GM11168 (cell line): ENCODE measurements at regions not wholly inside any gene's neighbourhood (a gene's known extent, or its start where the extent isn't known, plus 50 kb on each side); places are given as distances from the start of the nearest gene placed in this dataset.
"Not testable (repeated sequence)": the region's sequence is repeated elsewhere in the genome, so short reads cannot be mapped to it uniquely, and the experiment has no call there.

Source experiments
- in situ Hi-C: fragments of 300-500 bp; cut with MboI; formaldehyde crosslinking; loops from one replicate; pipeline ENCODE4 v1.12.0; 2022; ENCODE audit warnings: low sequenced_read_pairs; ENCODE audit not compliant: unreplicated experiment

DNA sequence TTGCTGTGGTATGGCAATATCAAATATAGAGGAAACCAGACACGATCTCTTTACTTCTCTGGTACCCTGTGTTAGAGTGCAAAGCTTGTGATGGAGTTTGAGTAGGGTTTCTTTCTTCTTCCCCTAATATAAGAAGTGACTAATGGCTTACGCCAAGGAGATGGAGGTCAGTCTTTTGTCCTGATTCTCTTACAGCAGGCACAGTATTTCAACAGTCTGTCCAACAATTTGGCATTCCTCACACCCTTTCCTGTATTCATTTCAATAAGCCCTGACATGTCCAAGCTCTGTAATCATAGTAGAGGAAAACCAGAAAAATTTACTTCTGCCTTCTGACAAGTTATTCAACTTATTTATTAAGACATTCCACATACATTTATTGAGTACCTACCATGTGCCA, 546.2 kb downstream of the TMEM135 start:
- in situ Hi-C loops = no loop called here

DNA sequence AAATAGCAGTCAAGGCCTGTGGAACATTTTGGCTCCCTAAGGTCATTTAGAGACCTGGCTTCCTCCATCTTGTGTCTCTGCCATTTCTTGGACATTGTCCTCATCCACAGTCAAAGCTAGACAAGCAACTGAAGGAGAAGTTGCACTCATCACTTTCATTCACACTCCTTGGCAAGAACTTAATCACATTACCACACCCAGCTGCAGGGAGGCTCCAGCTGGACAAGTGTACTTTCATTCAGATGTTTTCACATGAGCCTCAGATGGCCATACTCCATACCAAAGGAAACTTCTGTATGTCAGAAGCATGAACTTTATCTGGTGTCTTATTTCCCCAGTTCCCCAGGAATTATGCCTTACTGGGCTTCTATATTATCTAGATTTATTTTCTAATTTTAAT, 537.4 kb downstream of the TMEM135 start:
- in situ Hi-C loops = no loop called here

DNA sequence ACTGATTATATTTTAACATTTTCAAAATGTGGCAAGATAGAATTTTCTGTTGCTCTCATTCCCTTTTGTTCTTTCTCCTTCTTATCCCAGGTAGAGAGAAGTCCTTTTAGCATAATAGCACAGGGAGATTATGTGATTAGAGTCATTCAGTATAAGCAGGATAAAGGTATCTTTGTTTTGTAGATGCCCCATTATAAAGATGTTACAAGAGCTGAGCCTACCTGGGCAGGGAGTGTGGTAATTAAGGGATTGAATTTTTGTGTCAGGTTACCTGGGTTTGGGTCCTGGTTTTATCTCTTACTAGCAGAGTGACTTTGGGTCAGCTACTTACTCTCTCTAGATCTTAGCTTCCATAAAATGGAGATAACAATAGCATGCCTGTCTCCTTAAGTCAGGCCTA, 536.5 kb downstream of the TMEM135 start:
- in situ Hi-C loops = no loop called here

DNA sequence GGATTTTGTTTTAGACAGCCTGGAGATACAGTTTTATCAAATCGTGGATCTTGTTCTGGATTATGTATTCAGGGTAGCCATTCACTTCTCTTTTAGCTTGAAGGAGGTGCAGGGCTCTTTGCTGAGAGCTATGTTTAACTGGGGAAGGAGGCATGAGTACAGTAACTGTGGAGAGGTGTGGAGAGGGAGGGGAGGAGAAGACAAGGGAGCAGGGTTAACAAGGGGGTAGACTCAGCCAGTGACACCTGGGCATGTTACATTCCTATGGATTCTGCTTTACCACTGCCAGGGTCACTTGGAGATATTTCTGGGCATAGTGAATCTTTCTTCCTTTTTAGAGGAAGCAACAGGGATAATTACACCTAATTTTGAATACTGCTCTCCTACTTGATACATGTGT, 536.0 kb downstream of the TMEM135 start:
- in situ Hi-C loops = no loop called here

DNA sequence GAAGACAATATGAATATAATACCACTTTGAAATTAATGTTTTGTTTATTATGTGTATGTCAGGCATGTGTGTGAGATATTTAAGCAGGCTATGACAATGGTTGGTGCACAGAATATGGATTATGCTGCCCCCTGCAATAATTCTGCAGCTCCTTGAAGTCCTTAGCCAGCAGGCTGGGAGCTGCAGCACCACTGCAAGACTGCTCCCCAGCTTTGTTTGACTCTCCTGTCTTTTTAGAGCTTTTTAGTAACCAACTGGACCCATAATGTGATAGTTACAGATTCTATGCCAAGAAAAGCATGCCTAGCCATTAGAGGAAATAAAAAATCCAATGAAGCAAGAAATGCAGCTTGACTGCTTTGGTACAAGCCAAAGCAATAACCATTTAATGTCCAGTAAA, 535.1 kb downstream of the TMEM135 start:
- in situ Hi-C loops = no loop called here

DNA sequence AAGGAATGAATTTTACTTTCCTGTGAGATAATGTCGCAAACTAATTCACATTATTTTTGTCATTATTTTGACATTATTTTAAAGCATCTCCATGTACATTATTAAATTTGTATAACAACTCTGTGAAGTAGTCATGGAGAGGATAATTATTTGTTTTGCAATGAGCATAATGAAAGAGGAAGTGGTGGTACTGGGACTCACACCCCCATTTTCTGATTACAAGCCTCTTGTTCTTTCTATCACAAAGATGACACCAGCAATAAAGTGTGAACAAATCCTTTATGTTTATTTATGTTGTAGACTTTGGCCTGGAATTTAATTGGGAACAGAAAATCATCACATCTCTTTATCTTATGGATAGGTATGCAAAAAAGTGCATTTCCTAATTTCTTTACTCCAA, 522.6 kb downstream of the TMEM135 start:
- in situ Hi-C loops = no loop called here

DNA sequence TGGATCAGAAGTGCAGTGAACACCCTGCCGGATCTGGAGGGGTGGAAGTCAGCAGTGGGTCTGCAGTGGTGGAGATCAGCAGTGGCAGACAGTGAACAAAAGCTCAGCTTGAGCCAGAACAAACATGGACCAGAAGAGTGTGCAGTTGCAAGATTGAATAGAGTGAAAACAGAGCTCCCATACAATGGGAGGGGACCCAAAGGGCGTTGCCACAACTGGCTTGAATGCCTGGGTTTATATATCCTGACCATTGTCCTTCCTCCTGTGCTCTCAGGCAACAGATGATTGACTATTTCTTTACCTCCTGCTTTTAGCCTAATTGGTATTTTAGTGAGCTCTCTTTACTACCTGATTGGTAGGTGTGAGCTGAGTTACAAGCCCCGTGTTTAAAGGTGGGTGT, 522.1 kb downstream of the TMEM135 start:
- in situ Hi-C loops = not testable (repeated sequence)

DNA sequence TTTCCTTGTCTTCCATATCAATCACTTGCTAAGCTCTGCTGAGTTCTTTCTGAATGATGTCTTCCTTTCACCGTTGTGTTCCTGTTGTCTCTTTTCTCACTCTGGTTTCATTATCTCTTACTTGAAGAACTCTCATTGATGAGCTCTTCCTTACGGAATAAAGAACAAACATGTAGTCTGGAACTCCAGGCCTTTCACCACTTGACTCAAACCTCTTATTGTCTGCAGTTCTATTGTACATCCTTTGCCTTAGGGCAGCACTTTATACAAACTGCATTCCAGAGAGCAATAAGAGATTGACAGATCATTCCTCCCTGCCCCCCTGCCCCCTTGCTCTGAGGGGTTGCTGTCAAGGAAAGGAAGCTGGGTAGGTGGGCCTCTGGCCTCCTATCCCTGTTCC, 517.4 kb downstream of the TMEM135 start:
- in situ Hi-C loops = no loop called here

DNA sequence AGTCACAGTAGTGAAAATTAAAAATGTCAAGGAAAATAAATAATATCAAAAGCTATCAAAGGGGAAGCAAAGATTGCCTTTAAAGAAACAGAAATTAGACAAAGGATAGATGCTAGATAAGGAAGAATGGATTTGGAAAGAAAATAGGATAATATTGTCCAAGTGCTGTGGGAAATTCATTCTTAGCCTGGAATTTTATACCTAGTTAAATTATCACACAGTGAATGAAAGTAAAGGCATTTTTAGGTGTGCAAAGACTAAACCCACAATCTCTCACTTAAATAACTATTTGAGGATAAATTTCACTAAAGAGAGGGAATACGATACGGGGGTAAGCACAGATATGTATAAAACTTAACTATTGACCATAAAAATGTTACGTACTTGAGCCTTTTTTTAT, 511.1 kb downstream of the TMEM135 start:
- in situ Hi-C loops = no loop called here

DNA sequence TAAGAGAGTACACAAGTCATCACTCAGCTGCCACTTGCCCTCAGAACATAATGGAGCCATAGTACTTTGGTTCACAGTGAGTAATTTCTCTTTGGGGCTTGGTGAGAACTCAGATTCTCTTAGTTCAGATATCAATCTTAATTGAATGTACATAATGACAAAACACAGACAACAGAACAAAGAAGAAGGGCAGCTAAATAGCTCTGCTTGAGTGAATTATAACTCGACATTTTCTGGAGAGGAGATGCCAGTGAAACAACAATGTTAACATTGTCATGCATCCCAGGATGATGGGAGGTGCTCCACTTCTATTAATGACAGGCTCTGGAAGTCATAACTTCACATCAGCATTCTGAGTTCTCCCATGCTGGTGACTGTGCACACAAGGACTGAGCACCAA, 508.1 kb downstream of the TMEM135 start:
- in situ Hi-C loops = no loop called here

DNA sequence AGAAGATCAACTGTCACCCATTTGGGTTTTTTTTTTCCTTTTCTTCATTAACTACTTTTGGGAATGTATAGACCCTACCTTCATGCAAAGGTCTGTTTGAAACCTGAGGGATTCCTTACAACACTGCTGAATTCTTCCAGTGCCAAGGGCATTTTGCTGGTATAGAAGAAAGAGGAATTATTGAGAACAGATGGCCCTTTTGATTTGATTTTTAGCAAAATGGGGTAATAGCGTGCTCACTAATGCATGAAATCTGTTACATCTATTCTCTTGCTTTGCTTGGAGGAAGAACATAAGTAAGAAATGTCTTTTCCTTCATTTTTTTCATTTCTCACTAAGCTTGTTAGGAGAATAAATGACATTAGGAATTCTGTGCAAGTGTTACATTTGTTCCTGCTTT, 501.9 kb downstream of the TMEM135 start:
- in situ Hi-C loops = no loop called here

DNA sequence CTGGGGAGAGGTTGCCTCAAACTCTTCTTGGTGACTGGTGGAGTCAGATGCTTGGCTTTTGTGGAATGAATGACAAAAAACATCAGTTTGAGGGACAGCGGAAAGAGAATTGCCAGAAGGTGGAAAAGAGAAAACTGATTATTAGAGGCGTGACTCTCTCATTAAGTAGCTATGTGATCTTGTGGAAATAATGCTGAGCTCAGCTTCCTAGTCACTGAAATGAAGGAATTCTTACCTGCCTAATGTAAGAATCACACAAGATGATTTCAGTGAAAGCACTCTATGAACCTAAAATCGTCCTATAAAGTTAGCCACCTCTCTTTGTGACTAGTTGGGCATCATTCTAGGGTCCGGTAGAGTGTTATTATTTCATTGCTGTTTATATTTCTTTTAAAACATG, 498.8 kb downstream of the TMEM135 start:
- in situ Hi-C loops = no loop called here

DNA sequence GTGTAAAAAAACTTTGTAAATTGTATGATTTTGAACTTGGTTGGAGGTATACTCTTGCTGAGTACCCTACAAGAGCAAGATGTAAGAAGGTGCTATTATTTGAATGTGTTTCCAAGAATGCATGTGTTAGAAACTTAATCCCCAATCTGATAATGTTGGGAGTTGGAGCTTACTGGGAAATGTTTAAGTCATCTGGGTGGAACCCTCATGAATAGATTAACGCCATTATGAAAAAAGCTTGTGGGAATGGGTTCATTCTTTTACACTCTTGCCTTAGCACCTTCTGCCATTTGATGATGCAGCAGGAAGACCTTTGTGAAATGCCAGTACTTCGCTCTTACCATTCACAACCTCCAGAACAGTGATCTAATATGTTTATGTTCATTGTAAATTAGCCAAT, 498.3 kb downstream of the TMEM135 start:
- in situ Hi-C loops = no loop called here

DNA sequence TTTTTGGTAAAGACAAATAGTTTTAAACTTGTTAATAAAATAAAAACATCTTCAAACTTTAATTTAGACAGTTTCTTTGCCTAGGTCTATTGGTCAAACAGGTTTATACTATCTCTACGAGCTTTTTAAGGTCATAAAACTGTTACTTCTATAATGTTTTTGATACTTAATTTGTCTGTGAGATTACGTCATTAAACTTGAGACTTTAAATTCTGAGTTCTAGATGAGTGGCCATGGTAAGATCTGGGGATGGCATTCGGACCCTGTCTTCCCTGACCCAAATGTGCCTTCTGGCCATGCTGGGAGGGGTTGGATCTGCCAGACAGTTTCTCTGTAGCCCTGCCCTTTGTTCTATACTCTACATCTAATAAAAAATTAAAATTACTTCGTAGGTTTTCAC, 497.8 kb downstream of the TMEM135 start:
- in situ Hi-C loops = no loop called here

DNA sequence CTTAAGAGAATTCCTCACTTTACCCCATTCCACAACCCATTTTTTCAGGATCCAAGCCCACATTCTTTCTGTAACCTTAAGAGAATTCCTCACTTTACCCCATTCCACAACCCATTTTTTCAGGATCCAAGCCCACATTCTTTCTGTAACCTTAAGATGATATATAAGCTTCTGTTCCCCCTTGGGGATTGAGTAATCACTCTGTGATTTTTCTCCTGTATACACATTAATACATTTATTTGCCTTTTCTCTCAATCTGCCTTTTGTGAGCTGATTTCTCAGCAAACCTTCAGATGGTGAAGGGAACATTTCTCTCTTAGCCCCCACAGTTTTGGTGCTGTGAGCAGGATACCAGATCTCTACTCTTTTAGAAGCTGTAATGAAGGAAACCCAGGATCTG, 494.1 kb downstream of the TMEM135 start:
- in situ Hi-C loops = not testable (repeated sequence)

DNA sequence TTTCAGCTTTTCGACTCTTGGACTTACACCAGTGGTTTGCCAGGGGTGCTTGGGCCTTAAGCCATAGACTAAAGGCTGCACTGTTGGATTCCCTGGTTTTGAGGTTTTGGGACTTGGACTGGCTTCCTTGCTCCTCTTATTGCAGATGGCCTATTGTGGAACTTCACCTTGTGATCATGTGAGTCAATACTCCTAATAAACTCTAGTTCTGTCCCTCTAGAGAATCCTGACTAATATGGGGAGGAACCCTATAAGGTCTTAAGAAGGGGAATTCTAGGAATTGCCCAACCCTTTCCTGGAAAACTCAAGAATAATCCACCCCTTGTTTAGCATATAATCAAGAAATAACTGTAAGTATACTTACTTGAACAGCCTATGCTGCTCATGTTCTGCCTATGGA, 491.8 kb downstream of the TMEM135 start:
- in situ Hi-C loops = no loop called here

DNA sequence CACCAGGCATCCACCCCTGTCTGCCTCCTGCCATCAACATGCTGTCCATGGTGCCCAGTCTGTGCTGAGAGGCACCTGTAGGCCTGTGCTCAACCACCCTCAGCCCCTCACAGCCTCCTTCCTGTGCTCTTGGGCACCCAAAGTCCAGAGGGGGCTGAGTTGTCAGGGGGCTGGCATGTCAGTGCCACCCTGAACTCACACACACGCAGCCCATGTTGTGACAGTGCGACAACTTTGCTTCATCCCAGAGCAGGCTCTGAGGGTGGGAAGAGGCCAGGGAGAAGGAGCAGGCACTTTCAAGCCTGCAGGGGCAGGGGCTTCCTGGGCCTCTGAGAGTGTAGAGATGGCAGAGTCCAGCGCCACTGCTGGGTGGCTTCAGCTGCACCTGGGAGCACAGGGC, 491.0 kb downstream of the TMEM135 start:
- in situ Hi-C loops = no loop called here

DNA sequence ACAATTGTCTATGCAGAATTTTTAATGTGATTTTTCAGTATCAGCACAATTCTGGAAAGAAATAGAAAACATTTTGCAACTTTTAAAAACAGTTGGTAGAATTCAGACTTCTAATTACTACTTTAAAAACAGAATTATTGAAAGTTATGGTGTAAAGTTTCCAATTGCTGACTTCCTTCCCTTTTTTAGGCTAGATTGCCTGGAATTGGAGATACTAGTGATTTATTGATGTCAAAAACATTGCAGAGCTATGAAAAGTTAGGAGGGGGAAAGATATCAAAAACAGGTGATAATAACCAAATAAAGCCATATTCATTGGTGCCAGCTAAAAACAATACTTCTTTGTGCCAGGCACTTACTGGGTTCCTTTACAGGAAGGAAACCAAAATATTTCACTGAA, 485.5 kb downstream of the TMEM135 start:
- in situ Hi-C loops = no loop called here

DNA sequence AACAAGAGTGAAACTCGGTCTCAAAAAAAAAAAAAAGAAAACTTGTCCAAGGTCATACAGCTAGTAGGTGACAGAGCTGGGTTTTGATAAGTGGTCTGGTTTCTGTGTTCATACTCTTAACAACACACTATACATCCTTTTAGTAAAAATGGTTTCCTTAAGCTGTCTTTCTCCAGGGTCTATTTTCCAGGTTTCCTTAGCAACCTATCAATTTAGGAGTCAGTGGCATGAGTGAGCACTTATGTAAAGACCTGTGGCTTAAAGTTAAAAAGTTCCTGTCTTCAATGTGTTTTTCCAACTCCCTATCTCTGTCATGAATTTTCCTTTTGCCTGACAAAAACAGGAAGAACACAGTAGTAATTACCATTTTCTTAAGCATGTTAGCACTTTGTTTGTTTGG, 480.5 kb downstream of the TMEM135 start:
- in situ Hi-C loops = no loop called here

DNA sequence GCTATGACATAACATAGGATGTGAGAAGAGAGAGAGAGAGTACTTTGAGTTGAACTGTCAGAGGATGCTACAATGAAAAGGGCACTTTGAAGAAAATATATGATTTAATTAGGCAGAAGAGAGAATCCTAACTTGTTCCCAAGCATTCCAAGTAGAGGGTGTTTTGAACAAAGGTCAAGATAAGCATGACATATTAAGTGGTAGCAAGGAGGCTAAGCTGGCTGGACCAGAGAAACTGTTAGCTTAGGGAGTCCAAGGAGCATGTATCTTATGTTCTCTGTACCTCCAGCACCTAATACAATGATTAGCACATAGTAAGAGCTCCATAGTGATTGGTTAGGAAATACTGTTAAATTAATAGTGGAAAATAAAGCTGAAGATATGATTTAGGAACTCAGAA, 479.6 kb downstream of the TMEM135 start:
- in situ Hi-C loops = no loop called here

DNA sequence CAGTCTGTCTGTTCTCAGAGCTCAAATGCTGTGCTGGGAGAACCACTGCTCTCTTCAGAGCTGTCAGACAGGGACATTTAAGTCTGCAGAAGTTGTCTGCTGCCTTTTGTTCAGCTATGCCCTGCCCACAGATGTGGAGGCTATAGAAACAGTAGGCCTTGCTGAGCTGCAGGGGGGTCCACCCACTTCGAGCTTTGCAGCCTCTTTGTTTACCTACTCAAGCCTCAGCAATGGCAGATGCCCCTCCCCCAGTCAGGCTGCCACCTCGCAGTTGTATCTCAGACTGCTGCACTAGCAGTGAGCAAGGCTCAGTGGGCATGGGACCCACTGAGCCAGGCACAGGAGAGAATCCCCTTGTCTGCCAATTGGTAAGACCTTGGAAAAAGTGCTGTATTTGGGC, 470.0 kb downstream of the TMEM135 start:
- in situ Hi-C loops = not testable (repeated sequence)

DNA sequence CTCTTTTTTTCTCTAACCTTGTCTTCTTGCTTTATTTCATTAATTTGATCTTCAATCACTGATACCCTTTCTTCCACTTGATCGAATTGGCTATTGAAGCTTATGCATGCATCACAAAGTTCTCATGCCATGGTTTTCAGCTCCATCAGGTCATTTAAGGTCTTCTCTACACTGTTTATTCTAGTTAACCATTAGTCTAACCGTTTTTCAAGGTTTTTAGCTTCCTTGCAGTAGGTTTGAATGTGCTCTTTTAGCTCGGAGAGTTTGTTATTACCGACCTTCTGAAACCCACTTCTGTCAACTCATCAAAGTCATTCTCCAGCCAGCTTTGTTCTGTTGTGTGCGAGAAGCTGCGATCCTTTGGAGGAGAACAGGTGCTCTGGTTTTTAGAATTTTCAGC, 469.2 kb downstream of the TMEM135 start:
- in situ Hi-C loops = not testable (repeated sequence)

DNA sequence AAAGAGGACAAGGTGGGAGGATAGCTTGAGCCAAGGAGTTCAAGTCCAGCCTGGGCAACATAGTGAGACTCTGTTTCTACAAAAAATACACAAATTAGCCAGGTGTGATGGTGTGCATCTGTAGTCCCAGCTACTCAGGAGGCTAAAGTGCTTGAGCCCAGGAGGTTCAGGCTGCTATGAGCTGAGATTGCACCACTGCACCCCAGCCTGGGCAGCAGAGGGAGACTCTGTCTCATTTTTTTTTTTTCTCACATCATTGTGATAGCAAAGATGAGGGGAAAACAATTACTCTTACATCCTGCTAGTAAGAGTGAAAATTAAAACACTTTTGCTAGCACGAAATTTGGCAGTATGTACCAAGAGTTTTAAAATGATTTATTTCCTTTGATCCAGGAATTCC, 463.7 kb downstream of the TMEM135 start:
- in situ Hi-C loops = no loop called here
